IMR-90 (cell line): ENCODE measurements at regions not wholly inside any gene's neighbourhood (a gene's known extent, or its start where the extent isn't known, plus 50 kb on each side); places are given as distances from the start of the nearest gene placed in this dataset.

Experiments used
- BHLHE40 ChIP-seq: fragments of 150-350 bp; IDR thresholded peaks from 2 replicates; pipeline ENCODE4 v1.6.1; 2016; ENCODE audit warnings: mild to moderate bottlenecking, low read depth, low read length
- CEBPB ChIP-seq: IDR thresholded peaks from 2 replicates; pipeline ENCODE4 v1.6.1; 2012; ENCODE audit warnings: low read depth, low read length, improper control_type of control experiment
- CHD1 ChIP-seq: IDR thresholded peaks from 2 replicates; pipeline ENCODE4 v1.6.1; 2012; ENCODE audit warnings: low read depth, low read length, improper control_type of control experiment
- ELK1 ChIP-seq: fragments of 150-350 bp; IDR thresholded peaks from 2 replicates; pipeline ENCODE4 v1.6.1; 2016; ENCODE audit warnings: low read depth, mild to moderate bottlenecking, low read length, moderate library complexity, borderline replicate concordance
- FOS ChIP-seq: fragments of 150-350 bp; IDR thresholded peaks from 2 replicates; pipeline ENCODE4 v1.6.1; 2016; ENCODE audit warnings: low read depth, low read length
- MAZ ChIP-seq: IDR thresholded peaks from 2 replicates; pipeline ENCODE4 v1.6.1; 2012; ENCODE audit warnings: low read depth, mild to moderate bottlenecking, low read length, improper control_type of control experiment, moderate library complexity, borderline replicate concordance
- MXI1 ChIP-seq: IDR thresholded peaks from 2 replicates; pipeline ENCODE4 v1.6.1; 2012; ENCODE audit warnings: low read depth, mild to moderate bottlenecking, low read length, moderate library complexity, borderline replicate concordance
- POLR2A ChIP-seq: IDR thresholded peaks from 2 replicates; pipeline ENCODE4 v1.6.1; 2012; ENCODE audit warnings: mild to moderate bottlenecking, low read depth, low read length
- RAD21 ChIP-seq: IDR thresholded peaks from 2 replicates; pipeline ENCODE4 v1.6.1; 2012; ENCODE audit warnings: low read length, improper control_type of control experiment
- RFX5 ChIP-seq: IDR thresholded peaks from 2 replicates; pipeline ENCODE4 v1.8.0; 2012; ENCODE audit warnings: low read depth, mild to moderate bottlenecking, low read length, moderate library complexity
- SMC3 ChIP-seq: fragments of 150-350 bp; IDR thresholded peaks from 2 replicates; pipeline ENCODE4 v1.6.1; 2016; ENCODE audit warnings: low read depth, mild to moderate bottlenecking, antibody characterized with exemption, low read length, moderate library complexity
- USF2 ChIP-seq: fragments of 150-350 bp; IDR thresholded peaks from 2 replicates; pipeline ENCODE4 v1.6.1; 2017; ENCODE audit warnings: mild to moderate bottlenecking, antibody characterized with exemption, low read length, low read depth
- TF ChIP-seq, protein P1 (sequence below): conservative IDR thresholded peaks from 2 replicates; pipeline ENCODE4 v1.5.1; 2012; ENCODE audit warnings: mild to moderate bottlenecking, low read depth, low read length, improper control_type of control experiment

- TF ChIP-seq, protein P1, sequence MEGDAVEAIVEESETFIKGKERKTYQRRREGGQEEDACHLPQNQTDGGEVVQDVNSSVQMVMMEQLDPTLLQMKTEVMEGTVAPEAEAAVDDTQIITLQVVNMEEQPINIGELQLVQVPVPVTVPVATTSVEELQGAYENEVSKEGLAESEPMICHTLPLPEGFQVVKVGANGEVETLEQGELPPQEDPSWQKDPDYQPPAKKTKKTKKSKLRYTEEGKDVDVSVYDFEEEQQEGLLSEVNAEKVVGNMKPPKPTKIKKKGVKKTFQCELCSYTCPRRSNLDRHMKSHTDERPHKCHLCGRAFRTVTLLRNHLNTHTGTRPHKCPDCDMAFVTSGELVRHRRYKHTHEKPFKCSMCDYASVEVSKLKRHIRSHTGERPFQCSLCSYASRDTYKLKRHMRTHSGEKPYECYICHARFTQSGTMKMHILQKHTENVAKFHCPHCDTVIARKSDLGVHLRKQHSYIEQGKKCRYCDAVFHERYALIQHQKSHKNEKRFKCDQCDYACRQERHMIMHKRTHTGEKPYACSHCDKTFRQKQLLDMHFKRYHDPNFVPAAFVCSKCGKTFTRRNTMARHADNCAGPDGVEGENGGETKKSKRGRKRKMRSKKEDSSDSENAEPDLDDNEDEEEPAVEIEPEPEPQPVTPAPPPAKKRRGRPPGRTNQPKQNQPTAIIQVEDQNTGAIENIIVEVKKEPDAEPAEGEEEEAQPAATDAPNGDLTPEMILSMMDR: no peak
- TF ChIP-seq POLR2A (no peak), MAZ (no peak), SMC3 (no peak), RAD21 (no peak), ELK1 (no peak), MXI1 (no peak), FOS (no peak), USF2 (no peak), BHLHE40 (no peak), RFX5 (no peak), CEBPB (no peak), CHD1 (no peak)
These were observed 76.0 kb downstream of the CAMK2N1 start for GRCh38 chr1:20409971-20410370.
